HepG2 (cell line): ENCODE measurements at regions not wholly inside any gene's neighbourhood (a gene's known extent, or its start where the extent isn't known, plus 50 kb on each side); places are given as distances from the start of the nearest gene placed in this dataset.

ENCODE experiments used
- HMGXB3 ChIP-seq: sonication (generic); formaldehyde crosslinking; IDR thresholded peaks from 2 replicates; pipeline ENCODE4 v1.4.0; 2020; ENCODE audit warnings: missing genetic modification reagents, borderline replicate concordance
- PBX2 ChIP-seq: IDR thresholded peaks from 2 replicates; pipeline ENCODE4 v1.6.1; 2016; ENCODE audit warnings: control low read depth
- PHF8 ChIP-seq: sonication (generic); formaldehyde crosslinking; IDR thresholded peaks from 2 replicates; pipeline ENCODE4 v1.5.0; 2020; ENCODE audit warnings: missing genetic modification reagents
- SCMH1 ChIP-seq: sonication (generic); formaldehyde crosslinking; IDR thresholded peaks from 2 replicates; pipeline ENCODE4 v1.9.0; 2021; ENCODE audit warnings: missing genetic modification reagents, mild to moderate bottlenecking, borderline replicate concordance
- UBTF ChIP-seq: sonication (generic); formaldehyde crosslinking; IDR thresholded peaks from 2 replicates; pipeline ENCODE4 v1.4.0; 2020; ENCODE audit warnings: mild to moderate bottlenecking, missing genetic modification reagents
- ZNF136 ChIP-seq: sonication (generic); formaldehyde crosslinking; IDR thresholded peaks from 2 replicates; pipeline ENCODE4 v1.8.1; 2022; ENCODE audit warnings: low read depth, mild to moderate bottlenecking, moderate library complexity, missing genetic modification reagents
- ZNF331 ChIP-seq: sonication (generic); formaldehyde crosslinking; IDR thresholded peaks from 2 replicates; pipeline ENCODE4 v1.4.0; 2020; ENCODE audit warnings: missing genetic modification reagents
- ZNF383 ChIP-seq: sonication (generic); formaldehyde crosslinking; IDR thresholded peaks from 2 replicates; pipeline ENCODE4 v1.4.0; 2020; ENCODE audit warnings: missing genetic modification reagents, mild to moderate bottlenecking, borderline replicate concordance
- ZNF460 ChIP-seq: sonication (generic); formaldehyde crosslinking; IDR thresholded peaks from 2 replicates; pipeline ENCODE4 v1.5.1; 2020; ENCODE audit warnings: missing genetic modification reagents, mild to moderate bottlenecking, borderline replicate concordance
- ZNF569 ChIP-seq: sonication (generic); formaldehyde crosslinking; IDR thresholded peaks from 2 replicates; pipeline ENCODE4 v1.5.0; 2020; ENCODE audit warnings: mild to moderate bottlenecking, missing genetic modification reagents, moderate library complexity, borderline replicate concordance
- TF ChIP-seq, protein P1 (sequence below): sonication (generic); formaldehyde crosslinking; IDR thresholded peaks from 2 replicates; pipeline ENCODE4 v1.4.0; 2020; ENCODE audit warnings: mild to moderate bottlenecking, missing genetic modification reagents

GRCh38 chrX:41009850-41010846 is 75.1 kb upstream of the USP9X start (continued):
- peak; percentile 67 for TF ChIP-seq UBTF (CRISPR knock-in tag)
- no peak for TF ChIP-seq HMGXB3
- TF ChIP-seq SCMH1: no peak
- TF ChIP-seq ZNF569 (CRISPR knock-in tag): no peak
- no peak for TF ChIP-seq PBX2 (CRISPR knock-in tag)
- TF ChIP-seq ZNF383 (CRISPR knock-in tag): no peak
- TF ChIP-seq, protein P1, sequence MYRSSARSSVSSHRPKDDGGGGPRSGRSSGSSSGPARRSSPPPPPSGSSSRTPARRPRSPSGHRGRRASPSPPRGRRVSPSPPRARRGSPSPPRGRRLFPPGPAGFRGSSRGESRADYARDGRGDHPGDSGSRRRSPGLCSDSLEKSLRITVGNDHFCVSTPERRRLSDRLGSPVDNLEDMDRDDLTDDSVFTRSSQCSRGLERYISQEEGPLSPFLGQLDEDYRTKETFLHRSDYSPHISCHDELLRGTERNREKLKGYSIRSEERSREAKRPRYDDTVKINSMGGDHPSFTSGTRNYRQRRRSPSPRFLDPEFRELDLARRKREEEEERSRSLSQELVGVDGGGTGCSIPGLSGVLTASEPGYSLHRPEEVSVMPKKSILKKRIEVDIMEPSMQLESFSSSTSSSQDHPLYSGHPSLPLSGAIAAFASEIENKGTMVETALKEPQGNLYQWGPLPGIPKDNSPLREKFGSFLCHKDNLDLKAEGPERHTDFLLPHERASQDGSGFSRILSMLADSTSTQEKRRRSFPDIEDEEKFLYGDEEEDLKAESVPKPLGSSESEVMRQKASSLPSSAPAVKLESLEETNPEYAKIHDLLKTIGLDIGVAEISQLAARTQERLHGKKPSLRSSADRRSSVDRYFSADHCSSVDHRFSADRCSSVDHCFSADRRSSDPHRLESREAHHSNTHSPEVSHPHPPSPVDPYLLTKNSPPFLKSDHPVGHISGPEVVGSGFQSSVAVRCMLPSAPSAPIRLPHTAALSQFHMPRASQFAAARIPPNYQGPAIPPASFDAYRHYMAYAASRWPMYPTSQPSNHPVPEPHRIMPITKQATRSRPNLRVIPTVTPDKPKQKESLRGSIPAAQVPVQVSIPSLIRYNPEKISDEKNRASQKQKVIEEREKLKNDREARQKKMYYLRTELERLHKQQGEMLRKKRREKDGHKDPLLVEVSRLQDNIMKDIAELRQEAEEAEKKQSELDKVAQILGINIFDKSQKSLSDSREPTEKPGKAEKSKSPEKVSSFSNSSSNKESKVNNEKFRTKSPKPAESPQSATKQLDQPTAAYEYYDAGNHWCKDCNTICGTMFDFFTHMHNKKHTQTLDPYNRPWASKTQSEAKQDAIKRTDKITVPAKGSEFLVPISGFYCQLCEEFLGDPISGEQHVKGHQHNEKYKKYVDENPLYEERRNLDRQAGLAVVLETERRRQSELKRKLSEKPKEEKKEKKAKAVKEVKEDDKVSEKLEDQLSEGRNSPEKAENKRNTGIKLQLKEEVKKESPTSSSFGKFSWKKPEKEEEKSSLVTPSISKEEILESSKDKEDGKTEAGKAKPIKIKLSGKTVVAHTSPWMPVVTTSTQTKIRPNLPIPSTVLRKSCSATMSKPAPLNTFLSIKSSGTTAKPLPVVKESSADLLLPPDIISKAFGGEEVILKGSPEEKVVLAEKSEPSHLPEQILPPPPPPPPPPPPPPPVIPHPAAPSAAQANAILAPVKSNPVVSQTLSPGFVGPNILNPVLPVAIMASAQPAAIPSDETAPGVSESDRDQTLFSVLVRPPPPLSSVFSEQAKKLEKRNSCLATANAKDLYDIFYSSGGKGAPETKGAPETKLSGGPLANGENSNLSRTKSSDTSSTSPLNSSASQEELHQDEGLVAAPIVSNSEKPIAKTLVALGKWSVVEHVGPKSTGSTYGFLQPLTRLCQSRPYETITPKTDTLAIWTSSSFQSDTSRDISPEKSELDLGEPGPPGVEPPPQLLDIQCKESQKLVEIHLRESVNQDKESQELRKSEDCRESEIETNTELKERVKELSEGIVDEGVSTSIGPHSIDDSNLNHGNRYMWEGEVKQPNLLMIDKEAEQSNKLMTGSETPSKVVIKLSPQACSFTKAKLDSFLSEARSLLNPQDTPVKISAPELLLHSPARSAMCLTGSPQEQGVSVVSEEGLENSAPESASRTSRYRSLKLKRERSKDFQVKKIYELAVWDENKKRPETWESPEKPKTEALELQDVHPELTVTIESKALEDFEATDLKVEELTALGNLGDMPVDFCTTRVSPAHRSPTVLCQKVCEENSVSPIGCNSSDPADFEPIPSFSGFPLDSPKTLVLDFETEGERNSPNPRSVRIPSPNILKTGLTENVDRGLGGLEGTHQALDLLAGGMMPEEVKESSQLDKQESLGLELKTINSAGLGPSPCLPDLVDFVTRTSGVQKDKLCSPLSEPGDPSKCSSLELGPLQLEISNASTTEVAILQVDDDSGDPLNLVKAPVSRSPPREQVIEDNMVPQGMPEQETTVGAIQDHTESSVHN (CRISPR knock-in tag): no peak
- no peak; the same call in 1 of the 2 replicates for TF ChIP-seq ZNF460 (CRISPR knock-in tag)
- TF ChIP-seq PHF8: 0 out of 2 replicates have a peak, but pooled peaks have one; percentile 27
- TF ChIP-seq ZNF331: peak; percentile 35; the same call in 1 of the 2 replicates
- no peak for TF ChIP-seq ZNF136 (CRISPR knock-in tag)
